NCI-H345 treated with DMSO at 0.1 percent for 48 hours (cell line): ENCODE measurements at regions not wholly inside any gene's neighbourhood (a gene's known extent, or its start where the extent isn't known, plus 50 kb on each side); places are given as distances from the start of the nearest gene placed in this dataset.
"Not testable (repeated sequence)": the region's sequence is repeated elsewhere in the genome, so short reads cannot be mapped to it uniquely, and the experiment has no call there.

Experiments used
- DNase-seq: peaks from one replicate; lab custom pipeline; 2025; ENCODE audit not compliant: unreplicated experiment; lab: John Stamatoyannopoulos, UW

DNA sequence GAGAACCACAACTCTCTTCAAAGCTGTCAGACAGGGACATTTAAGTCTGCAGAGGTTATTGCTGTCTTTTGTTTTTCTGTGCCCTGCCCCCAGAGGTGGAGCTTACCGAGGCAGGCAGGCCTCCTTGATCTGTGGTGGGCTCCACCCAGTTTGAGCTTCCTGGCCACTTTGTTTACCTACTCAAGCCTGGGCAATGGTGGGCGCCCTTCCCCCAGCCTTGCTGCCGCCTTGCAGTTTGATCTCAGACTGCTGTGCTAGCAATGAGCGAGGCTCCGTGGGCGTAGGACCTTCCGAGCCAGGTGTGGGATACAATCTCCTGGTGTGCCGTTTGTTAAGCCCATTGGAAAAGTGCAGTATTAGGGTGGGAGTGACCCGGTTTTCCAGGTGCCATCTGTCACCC, 822.1 kb downstream of the KCNMA1 start:
- not testable (repeated sequence) for DNase-seq

DNA sequence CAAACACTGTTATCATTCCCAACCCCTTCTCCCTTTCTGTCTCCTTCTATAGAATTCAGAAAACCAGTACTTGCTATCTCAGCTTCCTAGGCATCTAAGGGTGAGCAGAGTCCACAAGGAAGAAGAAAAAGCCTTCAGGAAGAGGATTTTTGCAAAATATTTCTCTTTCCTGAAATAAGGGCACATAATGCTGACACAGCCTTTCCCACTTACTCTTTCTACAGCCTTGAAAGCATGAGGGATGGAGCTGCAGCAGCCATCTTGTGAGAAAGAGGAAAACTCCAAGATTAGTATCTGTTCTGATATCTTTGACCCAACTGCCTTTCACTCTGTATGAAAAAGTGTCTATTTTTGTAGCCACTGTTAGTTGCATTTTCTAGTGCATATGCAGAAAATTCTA, 826.2 kb downstream of the KCNMA1 start:
- DNase-seq = no peak

DNA sequence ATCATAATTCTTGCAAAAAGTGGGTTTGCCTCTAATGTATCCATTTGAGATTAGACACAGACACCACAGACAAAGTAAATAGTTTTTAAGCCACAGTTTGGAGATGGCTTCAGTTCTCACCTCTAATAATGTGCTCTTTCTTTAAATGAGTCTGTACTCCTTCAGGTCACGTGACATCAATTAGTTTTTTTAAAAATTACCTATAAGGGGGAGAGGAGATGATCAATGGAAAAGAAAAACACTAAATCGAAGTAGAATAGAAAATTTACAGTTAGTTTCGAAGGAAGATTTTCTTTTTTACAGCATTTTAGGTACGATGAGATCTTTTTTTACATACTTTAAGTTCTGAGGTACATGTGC, 849.2 kb downstream of the KCNMA1 start:
- no peak for DNase-seq

DNA sequence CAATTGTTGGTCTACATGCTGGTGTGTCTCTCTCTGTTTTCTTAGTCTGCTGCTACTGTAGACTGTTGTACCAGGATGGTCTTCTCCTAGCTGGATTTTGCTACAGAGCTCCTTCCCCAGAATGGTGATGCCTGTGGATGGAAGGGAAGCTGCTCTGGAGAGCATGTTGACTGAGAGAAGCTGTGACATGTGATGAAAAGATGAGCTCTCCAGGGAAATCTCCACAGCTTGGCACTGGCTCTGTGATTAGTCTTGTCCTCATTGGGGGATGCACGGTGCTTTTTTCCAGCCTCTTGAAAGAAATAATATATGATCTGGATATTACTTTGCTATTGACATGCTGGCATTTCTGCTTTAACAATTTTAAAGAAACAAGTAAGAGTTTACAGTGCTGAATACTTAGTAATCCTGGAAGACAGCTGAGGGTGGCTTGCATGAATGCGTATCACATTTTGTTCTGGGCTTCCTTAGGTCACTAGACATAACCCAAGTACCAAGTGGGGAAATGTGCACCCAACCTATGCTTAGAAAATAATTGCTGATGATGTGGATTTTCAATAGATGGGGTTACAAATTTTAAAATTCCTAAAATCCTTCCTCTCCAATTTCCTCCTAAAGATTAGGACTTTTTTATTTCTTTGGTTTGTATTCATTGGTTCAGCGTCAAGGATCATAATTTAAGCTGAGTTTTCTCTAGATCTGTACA, 849.7 kb downstream of the KCNMA1 start:
- DNase-seq = no peak

DNA sequence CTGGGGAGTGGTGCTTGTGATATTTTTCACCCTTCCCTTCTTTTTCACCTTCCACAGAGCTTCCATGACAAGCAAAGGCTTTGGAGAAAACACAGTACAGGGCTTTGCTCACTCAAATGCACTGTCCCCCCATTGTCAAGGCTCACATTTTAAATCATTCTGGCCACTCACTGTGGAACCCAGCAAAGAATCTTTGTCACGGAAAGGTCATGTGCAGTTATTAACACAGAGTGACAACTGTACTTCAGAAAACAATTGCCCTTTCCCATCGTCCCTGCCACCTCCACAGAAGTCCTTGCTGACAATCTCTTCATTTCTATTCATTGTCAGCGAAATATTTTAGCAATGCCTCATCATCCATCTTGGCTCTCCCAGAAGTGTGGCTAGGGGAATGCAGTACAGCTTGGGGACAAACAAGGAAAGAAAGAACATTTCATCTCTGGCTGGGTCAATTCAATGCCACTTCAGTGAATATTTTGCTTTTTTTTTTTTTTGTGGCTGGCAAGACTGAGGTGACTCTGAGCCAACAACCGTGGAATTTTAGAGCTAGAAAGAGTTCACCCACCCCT, 851.0 kb downstream of the KCNMA1 start:
- DNase-seq = no peak

DNA sequence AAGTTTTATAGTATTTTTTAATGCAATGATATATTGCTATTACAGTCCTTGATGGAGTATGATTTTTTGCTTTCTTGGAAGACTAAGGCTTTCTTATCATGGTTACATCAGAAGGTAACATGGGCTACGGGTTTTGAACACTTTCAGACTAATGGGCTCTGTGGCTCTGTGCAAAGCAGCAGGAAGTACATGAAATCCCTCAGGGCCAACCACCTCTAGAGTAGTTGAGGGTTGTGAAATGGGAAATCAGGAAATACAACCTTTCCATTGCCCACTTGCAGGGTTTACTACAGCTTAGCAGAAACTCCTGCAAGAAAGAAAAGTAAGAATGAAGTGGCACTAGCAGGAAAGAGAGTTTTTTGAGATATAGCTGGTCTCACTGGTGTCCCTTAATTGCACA, 853.5 kb downstream of the KCNMA1 start:
- no peak for DNase-seq

DNA sequence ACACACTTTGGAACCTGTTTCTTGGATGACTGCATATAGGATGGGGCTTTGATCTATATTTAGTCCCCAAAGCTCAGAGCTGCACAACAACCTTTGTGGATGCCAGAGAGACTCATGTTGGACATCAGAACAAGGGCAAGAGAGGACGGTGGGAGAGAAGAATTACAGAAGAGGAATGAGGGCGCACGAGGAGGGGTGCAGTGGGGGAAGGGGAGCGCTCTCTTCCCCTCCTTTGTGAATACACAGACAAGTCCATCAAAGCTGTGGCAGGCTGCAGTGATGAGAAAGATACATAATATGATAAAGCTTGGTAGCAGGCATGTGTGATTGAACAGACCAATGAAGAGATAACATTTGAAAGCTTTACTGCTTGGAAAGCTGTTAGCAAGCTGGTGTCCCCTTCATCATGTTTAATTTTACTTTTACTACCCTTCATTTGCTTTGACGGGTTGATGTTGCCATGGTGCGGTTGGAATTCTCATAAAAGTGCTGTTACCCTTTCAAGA, 857.8 kb downstream of the KCNMA1 start:
- DNase-seq = no peak

DNA sequence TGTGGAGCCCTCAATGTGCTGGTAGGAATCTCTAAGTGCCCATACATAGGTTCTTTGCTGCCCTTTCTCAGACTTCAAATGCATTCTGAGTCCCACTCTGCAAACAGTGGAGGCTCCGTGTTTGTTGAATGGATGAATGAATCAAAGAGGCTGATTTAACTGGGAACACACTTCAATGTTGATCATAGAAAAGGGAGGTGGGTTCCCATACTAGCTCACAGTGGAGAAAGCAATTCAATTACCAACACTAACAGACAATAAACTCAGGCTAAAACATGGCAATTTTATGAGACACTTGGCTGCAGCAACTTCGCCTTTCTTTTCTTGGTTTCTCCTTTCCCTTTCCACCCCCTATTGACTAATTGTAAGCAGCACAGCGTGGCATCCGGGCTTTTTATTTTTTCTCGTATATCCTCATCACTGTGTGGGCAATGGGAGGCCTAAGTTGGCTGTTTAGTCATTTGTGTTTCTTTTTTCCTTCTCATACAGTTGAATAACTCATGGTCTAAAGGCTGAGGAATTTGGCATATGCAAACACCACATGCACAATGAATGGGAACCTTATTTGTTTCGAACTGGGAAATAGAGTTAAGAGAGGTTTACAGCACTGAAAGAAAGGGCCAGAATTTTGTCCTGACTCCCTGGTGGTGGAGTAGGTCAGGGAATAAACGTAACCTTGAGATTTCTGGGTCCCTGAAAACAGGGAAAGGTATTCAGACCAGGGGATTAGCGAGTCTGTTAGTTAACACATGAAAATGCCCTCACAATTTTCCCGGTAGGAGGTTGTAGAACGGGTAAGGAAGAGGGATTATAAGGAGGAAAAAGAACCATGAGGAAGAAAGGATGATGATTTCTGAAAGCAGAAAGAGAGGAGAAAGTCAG, 858.5 kb downstream of the KCNMA1 start:
- DNase-seq = no peak

DNA sequence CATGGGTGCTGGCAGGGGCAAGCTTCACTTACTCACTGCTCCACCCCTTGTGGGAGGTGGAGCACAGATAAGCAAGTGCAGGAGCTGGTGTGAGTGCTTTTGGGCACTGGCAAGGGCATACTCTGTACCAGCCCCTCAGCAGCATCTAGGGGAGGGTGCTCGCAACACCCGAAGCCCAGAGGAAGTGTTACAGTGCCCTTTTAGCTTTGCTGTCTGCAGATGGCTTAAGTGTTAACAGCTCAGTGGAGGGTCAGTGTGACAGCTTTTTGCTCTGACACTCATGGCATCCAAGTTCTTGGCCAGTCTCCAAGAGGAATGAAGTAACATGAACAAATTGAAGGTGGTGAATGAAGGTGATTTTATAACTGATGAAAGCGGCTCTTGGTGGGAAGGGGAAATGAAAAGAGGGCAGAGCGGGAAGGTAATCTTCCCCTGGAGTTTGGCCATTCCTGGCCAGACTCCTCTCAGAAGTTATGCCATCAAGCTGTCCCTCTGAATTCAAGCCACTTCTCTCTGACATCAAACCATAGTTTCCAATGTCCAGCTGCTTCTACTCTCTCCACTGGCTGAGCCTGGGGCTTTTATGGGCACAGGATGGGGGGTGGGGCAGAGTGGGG, 862.5 kb downstream of the KCNMA1 start:
- no peak for DNase-seq

DNA sequence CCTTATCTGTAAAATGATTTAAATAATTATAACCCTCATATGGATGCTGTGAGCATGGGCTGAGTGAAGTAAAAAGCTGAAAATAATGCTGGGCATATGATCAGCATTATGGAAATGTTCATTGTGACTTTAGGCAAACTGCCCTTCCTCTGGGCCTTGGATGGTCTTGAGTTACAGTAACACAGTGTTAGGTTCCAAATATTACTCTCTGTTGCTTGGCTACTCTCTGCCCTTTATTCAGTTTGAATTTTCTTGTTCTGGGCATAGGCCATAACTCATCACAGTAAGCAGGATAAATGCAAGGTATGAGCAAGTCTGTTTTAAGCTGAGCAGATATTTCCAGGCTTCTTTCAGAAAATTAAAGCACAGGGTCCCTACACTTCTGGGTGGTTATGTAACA, 868.0 kb downstream of the KCNMA1 start:
- no peak for DNase-seq

DNA sequence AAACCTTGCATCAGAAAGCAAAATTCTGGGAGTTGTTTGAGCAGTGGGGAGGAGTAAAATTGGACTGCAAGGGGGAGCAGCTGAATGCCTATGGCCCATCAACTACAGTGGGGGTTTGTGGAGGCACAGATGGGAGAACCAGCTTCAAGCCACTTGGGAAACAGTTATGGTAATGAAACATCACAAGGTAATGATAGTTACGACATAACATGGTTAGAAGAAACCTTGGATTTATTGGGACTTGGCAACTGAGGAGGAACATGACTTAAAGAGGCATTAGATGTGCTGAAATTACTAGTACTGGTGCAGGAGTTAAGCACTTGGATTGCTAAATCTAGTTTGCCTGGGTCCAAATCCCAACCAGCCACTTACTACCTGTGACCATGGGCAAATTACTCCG, 868.4 kb downstream of the KCNMA1 start:
- DNase-seq = no peak

DNA sequence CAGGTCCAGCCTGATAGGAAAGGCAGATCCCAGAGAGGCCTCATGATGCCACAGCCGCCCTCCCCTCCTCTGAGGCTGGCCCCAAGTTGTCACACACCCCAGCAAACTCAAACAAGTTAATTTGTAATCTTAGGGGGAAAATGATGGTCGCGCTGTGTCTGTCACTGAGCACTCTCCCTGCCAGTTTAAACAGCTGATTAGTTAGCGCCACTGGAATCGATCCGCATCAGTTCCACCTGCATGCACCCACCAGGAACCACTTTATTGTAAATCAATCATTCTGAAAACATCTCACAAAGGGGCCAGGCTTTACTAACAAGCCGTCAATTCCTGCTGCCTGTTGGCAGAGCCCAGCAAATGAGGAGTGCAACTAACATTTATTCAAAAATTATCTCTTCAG, 870.9 kb downstream of the KCNMA1 start:
- no peak for DNase-seq

DNA sequence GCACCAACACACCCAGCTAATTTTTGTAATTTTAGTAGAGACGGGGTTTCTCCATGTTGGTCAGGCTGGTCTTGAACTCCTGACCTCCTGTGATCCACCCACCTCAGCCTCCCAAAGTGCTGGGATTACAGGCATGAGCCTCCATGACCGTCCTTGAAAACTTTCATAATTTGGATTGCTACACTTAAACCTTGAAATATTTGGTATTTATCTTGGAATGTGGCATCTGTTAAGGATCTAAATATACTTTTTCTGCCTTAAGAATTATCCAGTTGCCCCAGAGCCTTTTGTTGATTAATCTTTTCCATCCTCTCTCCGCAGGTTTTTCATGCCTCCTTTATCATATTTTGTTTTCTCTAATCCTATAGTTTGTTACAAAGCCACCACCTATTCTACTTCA, 872.7 kb downstream of the KCNMA1 start:
- not testable (repeated sequence) for DNase-seq

DNA sequence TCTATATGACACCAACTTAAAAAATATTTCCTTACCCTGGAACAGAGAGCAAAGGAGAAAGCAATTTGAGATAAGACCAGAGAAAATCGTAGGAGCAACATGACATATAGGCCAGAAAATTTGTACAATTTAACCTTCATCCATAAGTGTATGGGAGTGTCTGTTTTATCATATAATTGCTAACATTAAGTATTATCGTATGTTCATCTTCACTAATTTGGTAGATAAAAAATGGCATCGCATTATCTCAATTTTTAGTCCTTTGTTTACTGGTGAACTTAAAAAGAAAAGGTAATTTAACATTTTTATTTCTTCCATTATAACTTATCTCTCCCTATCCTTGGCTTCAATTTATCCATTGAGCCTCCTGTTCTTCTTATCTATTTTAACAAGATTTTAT, 873.4 kb downstream of the KCNMA1 start:
- no peak for DNase-seq

DNA sequence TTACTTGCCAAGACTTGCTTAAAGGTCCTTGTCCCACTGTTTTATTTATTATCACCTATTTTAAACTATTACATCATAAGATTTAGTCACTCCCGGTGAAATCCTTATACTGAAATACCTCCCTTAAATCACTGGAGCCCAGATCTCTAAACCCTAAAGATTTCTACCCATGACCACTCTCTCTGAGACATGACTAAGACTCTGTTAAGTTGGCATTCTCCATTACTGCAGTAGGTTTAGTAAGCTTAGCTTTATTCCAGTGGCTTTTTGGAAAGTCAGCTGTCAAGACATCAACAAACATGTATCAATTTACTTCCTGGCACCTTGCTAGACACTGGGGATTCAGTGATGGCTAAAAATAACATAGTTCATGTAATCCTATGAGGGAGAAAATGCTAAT, 874.2 kb downstream of the KCNMA1 start:
- DNase-seq = no peak

DNA sequence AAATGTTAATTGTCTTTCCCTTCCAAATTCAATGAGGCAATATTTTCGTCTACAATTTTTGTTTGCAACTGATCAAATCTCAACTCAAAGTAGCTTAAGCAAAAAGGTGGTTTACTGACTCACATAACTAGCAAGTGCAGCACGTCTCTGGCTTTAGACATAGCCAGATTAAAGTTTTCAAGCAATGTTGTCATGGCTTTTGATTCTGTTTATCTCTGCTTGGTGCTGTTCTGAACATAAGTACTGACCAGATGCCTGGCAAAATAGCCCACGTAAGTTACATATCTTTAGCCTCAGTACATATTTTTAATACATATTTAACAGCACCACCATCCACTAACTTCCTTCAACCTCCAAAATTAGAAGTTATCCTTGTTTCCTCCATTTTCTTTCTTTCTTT, 877.9 kb downstream of the KCNMA1 start:
- no peak for DNase-seq

DNA sequence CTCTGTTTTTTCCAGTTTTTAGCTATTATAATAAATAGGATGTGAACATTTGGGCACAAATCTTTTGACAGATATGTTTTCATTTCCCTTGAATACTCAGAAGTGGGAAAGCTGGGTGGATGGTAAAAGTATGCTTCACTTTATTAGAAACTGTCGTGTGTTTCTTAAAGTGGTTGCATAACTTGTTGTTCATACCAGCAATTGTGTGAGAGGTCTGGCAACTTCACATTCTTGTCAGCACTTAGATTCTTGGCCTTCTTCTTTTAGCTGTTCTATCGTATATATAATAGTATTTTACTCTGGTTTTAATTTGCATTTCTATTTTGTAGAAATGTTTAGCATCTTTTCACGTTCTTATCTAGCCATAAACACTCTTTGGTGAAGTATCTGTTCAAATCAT, 894.4 kb downstream of the KCNMA1 start:
- DNase-seq = no peak

DNA sequence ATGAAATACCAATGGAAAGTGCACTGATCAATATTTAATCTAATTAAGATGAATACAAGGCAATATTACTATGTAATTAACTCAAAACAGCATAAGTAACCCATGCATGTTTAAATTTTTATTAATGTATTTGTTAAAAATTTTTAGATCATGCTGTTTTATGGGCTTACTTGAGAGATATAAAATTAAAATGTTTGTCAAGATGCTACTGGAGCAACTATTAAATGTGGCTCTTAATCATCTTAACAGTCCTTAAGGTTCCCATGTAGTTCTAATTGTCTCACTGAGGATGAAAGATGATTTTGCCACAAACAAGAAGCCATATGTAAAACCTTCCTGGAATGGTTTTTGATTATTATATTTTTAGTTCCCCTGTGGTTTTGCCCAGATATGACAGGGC, 897.1 kb downstream of the KCNMA1 start:
- no peak for DNase-seq

DNA sequence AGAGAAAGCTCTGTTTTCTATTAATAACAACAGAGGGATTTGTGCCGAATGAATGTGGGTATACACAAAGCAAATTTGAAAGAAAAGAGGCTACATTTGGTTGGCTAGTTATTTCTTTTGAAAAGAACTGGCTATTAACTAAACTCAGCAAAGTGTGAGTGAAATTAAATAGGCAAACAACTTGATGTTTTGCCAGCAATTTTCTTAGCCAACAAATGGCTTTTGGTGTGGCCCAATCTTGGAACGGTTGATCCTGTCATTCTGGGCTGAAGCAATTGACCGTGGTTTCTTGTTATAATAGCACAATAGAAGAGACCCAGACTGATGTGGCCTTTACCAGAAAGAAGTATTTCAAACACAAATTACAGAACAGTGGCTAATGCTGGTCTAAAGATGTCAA, 898.6 kb downstream of the KCNMA1 start:
- no peak for DNase-seq

DNA sequence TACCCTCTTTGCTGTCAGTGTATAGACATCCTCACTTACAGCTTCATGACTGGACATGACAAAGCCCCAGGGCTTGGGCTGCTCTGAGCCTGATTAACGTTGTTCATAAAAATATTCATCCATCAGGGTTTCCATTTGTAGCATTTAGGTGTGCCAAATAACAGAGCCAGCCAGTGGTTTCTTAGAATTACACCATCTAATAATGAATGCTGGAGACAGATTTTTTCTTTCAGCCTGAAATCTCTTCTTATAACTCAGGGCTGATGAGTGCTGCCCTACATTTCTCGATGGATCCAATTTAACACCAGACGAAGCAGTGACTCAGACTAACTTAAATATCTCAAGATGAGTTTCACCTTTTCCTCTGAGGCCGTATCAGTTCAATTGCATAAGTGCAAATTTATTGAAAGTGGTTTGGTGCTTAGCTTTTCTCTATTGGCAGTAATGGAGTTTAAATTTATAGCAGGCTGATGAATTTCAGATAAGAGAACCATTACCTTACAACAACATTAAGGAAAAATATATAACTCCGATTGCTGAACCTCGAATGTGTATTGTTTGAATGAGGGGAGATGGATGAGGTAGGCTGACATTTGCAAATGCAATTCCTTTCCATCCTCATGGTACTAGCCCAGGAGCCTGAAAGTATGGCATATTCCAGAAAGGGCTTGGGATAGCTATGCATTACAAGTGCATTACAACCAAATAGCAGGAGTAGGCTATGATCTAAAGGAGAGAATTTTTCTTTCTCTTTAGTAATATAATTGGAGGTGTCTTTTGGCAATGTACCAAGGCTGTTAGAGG, 900.6 kb downstream of the KCNMA1 start:
- no peak for DNase-seq

DNA sequence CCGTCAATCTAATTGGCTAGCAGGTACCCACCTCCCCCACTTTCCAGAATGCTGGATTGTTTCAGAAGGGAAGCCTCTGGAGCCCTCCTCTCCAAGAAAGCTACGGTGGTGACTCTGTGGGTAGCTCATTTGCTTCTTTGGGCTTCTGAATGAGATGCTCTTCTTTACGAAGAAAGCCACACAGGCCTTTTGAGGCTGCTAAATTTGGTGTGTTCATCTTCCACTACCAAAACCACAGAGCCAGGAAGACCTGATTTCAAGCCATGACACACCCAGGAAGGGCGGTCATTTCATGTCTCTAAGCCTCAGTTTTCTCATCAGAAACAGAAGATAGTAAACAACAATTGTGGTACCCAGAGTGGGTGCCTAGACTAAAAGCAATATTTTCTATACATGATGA, 901.2 kb downstream of the KCNMA1 start:
- no peak for DNase-seq
